ENCODE measurements at regions not wholly inside any gene's neighbourhood (a gene's known extent, or its start where the extent isn't known, plus 50 kb on each side); places are given as distances from the start of the nearest gene placed in this dataset.

GRCh38 chr18:56358608-56359280, 279.6 kb downstream of the TXNL1 start (continued):
- TF ChIP-seq LARP7 (IDR thresholded peaks at IDR 0.05), result no peak

GRCh38 chr18:56353663-56354260, 284.6 kb downstream of the TXNL1 start:
- in situ Hi-C loops (cut with MboI), result no loop called here
- ChIA-PET CTCF (no interaction called here), POLR2A (no interaction called here), SMC1A (ENCODE audit: uncharacterized antibody, unreplicated experiment) (no interaction called here), RAD21 (ENCODE audit: unreplicated experiment) (no interaction called here)
- H3K79me2 ChIP-seq (ENCODE audit: control insufficient read depth, insufficient read depth, low read length), result no peaks in the 10 kb centered on the region
- no peaks in the 10 kb centered on the region for H3K27me3 ChIP-seq (replicated peaks in 1 of 2; ENCODE audit: control insufficient read depth in 2 of 2, insufficient read depth in 2 of 2, low read length in 1 of 2)
- no peak overlapping the region for H2AFZ ChIP-seq (ENCODE audit: control insufficient read depth, low read depth, low read length)
- H4K20me1 ChIP-seq (ENCODE audit: control insufficient read depth, insufficient read depth), result no peaks in the 10 kb centered on the region
- H3K27ac ChIP-seq (ENCODE audit: control insufficient read depth, insufficient read depth), result no peak overlapping the region
- WGBS (ENCODE audit: insufficient coverage, insufficient replicate concordance, low lambda C conversion rate, missing lambda C conversion rate), result 27% methylated on average over 2 of the region's 2 CpGs
- DNase-seq (ENCODE audit: low read depth, low spot score), result no peak
- intact Hi-C loops (cut with micrococcal nuclease; ENCODE audit: unreplicated experiment), result no loop called here
- no peaks in the 10 kb centered on the region for H3K9me3 ChIP-seq (replicated peaks; ENCODE audit: control insufficient read depth, insufficient read depth, low read length)
- no peak overlapping the region for H3K4me3 ChIP-seq
- no peak overlapping the region for H3K4me2 ChIP-seq (ENCODE audit: control insufficient read depth, insufficient read depth)
- no peak overlapping the region for H3K9ac ChIP-seq (ENCODE audit: control insufficient read depth, insufficient read depth, low read length)
- no peak for ATAC-seq
- no TSS peak for BruUV-seq (replicated peaks)
- no peak for TF ChIP-seq HDAC6 (IDR thresholded peaks at IDR 0.05; ENCODE audit: unreplicated experiment)
- no peak for TF ChIP-seq GABPA (IDR thresholded peaks at IDR 0.05; ENCODE audit: low read depth)
- TF ChIP-seq PAX8 (IDR thresholded peaks at IDR 0.05), result no peak
- TF ChIP-seq RCOR1 (conservative IDR thresholded peaks at IDR 0.05; ENCODE audit: low read depth, low read length), result no peak
- TF ChIP-seq EGR1 (IDR thresholded peaks at IDR 0.05; ENCODE audit: borderline replicate concordance in 1 of 2, low read depth in 2 of 2, low read length in 2 of 2), result no peak
- no peak for TF ChIP-seq NFYA (IDR thresholded peaks at IDR 0.05; ENCODE audit: borderline replicate concordance, low read depth, low read length)
- TF ChIP-seq IRF5 (IDR thresholded peaks at IDR 0.05; ENCODE audit: borderline replicate concordance), result no peak
- no peak for TF ChIP-seq STAT1 (conservative IDR thresholded peaks at IDR 0.05)
- no peak for TF ChIP-seq TBL1XR1 (IDR thresholded peaks at IDR 0.05; ENCODE audit: low read depth, low read length)
- no peak for TF ChIP-seq PKNOX1 (IDR thresholded peaks at IDR 0.05)
- FAIRE-seq, result no peak
- H3K4me1 ChIP-seq (ENCODE audit: control insufficient read depth, insufficient read depth, low read length), result no peaks in the 10 kb centered on the region
- no peaks in the 10 kb centered on the region for H3K36me3 ChIP-seq (ENCODE audit: control insufficient read depth in 2 of 2, insufficient read depth in 2 of 2, low read length in 1 of 2)
